GM19395 (cell line): ENCODE measurements at regions not wholly inside any gene's neighbourhood (a gene's known extent, or its start where the extent isn't known, plus 50 kb on each side); places are given as distances from the start of the nearest gene placed in this dataset.
"Not testable (repeated sequence)": the region's sequence is repeated elsewhere in the genome, so short reads cannot be mapped to it uniquely, and the experiment has no call there.

Experiments
- ATAC-seq: cut with Tn5 transposase; IDR thresholded peaks from one replicate; pipeline ENCODE4 v1.9.1; 2021; ENCODE audit warnings: mild to moderate bottlenecking, moderate library complexity; ENCODE audit not compliant: unreplicated experiment

GRCh38 chr11:96761451-96761850, 371.6 kb downstream of the JRKL start:
- ATAC-seq = no peak

DNA sequence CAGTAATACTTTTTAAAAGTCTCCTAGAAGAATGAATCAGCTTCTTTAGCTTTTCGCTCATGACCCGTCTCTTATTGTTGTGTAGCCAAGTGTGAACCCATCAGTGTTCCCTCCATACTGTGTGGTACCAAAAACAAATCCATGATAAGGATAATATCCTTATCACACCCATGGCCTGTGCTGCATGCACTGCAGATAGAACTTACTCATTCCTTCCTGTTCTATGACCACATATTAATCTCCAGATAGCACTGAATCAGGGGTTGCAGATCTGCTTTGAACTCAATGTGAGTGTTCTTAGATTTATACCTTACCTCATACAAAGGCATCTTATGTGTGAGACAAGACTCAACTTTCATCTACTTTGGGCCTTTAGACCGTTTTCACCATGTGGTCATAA, 373.4 kb downstream of the JRKL start:
- no peak for ATAC-seq

GRCh38 chr11:96778272-96778671, 388.5 kb downstream of the JRKL start:
- no peak for ATAC-seq

GRCh38 chr11:96779030-96779429, 389.2 kb downstream of the JRKL start:
- no peak for ATAC-seq

DNA sequence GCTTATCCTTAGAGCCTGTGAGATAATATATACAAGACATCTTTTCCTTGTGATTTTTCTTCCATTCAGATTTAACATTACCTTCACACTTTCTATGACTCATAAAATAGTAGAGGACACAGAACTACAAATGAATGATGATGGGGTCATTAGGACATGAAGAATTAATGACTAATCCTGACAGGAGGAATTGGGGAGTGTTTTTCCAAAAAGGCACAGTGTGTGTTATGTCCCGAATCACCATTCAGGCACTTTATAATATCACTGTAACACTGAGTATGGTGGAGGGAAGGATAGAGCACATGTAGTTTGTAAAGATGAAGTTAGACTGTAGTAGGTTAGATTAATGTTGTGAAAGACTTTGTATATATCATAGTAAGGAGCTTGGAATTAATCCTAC, 391.3 kb downstream of the JRKL start:
- no peak for ATAC-seq

- ATAC-seq = no peak
Measured at GRCh38 chr11:96782632-96783031, 392.8 kb downstream of the JRKL start.

- ATAC-seq = no peak
Measured at GRCh38 chr11:96783311-96783710, 393.5 kb downstream of the JRKL start.

- no peak for ATAC-seq
Measured at GRCh38 chr11:96785073-96785472, 395.3 kb downstream of the JRKL start.

- no peak for ATAC-seq
Measured at GRCh38 chr11:96794152-96794551, 404.3 kb downstream of the JRKL start.

GRCh38 chr11:96798445-96798844, 408.6 kb downstream of the JRKL start:
- no peak for ATAC-seq

GRCh38 chr11:96815236-96815635, 425.4 kb downstream of the JRKL start:
- ATAC-seq = no peak

DNA sequence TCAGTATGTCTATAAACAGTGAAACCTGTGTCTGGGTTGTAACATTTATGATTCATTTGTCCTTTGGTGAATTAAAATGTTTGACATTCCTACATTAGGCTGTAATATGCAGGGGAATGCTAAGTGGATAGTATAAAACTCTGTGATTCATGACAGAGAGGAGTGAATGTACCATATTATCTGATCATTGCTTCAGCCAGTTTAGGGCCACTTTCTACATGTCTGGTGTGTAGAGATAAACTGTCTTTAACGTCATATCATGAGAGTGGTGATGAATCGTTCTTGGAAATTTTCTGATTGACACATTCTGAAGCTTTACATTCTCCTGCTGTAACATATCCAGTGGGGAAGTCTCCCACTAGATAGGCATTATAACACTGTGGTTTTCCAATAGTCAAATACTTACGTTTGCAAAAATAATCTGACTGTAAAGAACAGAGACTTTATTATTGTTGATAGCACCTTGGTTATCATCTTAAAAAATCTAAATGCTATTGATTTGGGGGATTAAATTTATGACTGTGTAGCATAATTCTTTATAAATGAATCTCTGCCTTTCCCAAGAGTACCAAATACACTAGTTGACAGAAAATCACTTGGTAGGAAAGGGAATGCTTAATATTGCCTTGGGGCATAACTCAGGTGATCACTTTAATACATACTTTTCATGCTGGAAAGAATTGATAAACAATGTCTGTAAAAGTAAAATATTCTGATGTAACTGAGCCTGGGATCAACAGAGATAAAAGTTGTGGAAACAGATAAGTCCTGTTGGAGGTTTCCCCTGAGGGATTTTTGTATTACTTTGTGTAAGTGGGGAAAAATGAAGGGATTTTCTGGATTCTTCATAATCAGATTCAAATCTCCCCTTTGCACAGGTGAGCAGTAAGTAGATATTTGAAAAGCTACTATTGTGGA, 427.9 kb downstream of the JRKL start:
- no peak for ATAC-seq

GRCh38 chr11:96827164-96827563, 437.4 kb downstream of the JRKL start:
- no peak for ATAC-seq

GRCh38 chr11:96841792-96842191, 452.0 kb downstream of the JRKL start:
- no peak for ATAC-seq

GRCh38 chr11:96842731-96843130, 452.9 kb downstream of the JRKL start:
- ATAC-seq = no peak

DNA sequence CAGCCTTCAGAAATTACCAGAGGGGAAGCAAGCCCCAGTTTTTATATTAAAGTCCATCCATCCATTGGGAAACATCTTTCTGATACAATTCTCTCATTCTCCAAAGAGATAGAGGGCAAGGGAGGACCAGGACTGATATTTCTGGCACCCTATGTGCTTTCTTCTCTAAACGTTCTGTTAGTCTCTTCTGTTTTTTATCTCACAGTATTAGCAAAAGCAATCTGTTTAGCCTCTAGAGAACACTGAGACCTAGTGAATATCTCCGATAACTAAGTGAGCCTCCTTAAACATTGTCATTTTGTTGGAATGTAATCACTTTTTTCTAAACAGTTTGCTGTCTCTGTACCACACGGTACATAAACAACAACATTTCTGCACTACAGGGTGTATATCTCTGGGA, 464.6 kb downstream of the JRKL start:
- ATAC-seq = no peak

GRCh38 chr11:96861722-96862121, 471.9 kb downstream of the JRKL start:
- not testable (repeated sequence) for ATAC-seq

- no peak for ATAC-seq
Measured at GRCh38 chr11:96863520-96863919, 473.7 kb downstream of the JRKL start.

- no peak for ATAC-seq
Measured at GRCh38 chr11:96865020-96865419, 475.2 kb downstream of the JRKL start.

DNA sequence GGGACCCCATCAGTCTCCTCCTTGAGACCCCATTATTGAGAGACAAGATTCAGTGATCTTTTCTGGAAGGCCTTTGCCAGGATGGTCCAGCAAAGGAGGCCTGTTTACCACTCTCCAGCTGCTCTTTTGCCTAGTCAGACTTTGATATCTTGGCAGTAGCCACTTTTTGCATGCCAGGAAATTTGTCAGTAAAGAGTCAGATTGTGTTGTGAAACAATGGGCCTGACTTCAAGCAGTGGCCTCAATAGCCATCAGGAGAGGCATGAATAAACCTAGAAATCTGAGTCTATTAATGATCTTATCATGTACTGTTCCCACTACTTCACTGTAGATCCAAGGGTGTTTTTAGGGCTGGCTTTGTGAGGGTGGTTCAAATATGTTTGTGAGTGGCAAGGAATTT, 479.4 kb downstream of the JRKL start:
- no peak for ATAC-seq

DNA sequence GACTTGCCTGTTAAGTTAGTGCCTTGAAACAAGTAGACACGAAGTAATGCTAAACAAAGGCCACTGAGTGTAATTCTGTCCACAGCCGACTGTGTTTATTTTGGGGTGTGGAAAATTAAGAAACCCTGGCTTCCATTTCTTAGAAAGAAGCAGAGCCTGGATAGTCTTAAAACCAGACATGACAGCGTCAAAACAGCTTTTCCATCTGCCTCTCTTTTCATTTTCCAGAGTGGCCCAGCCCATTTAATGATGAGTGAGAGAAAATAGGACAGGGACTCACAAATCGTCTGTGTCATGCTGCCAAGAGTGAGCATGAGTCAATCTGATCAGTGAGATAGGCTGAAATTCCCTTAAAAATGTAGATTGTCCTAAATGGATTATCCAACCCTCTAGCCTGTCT, 485.9 kb downstream of the JRKL start:
- no peak for ATAC-seq

GRCh38 chr11:96878299-96879051, 488.7 kb downstream of the JRKL start:
- no peak for ATAC-seq
